ENCODE measurements at regions not wholly inside any gene's neighbourhood (a gene's known extent, or its start where the extent isn't known, plus 50 kb on each side); places are given as distances from the start of the nearest gene placed in this dataset.

DNA sequence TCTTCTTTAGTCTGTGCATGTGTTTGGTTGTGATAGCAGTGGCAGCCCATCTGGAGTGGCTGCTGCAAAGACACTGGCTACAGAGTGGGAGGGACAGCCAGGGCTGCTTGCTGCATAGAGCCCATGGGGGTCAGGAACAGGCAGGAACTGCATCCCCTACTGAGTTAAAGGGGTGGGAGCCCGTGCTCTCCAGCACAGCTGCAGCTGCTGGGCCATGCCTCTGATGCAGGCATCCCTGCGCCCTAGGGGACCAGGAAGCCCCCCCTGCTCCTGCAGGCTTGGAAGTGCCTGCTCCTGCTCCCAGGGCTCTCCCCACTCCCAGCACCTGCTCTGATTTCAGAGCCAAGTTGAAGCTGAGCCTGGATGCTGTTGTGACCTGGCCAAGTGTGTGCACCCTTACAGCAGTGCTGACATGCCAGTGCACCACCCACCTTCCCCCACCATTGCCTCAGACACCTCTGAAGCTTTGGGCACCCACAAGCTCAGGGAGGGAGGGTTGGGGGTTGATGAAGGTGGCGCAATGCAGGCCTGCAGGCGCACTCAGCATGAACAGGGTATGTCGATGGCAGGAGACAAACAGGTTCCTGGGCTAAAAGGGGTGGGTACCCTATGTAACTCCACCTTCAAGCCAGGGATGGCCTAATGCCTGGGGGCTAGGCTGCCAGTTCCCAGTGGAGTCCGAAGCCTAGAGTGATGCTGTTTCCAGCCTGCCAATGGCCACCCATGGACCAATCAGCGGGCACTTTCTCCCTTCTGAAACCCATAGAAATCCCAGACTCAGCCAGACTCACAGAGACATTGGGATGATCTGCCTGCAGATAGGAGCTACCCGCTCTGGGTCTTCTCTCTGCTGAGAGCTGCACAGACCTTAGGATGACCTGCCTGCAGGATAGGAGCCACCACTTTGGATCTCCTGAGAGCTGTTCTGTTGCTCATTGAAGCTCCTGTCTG, 919.9 kb upstream of the MIR17HG start:
- no peak for DNase-seq (ENCODE audit: low spot score)
- intact Hi-C loops (cut with DNase I): no loop called here
- H3K27me3 ChIP-seq (replicated peaks; ENCODE audit: insufficient read depth): no peaks in the 10 kb centered on the region
- H3K27ac ChIP-seq: no peak overlapping the region
- TF ChIP-seq POLR2AphosphoS5 (IDR thresholded peaks at IDR 0.05) (no peak), POLR2A (IDR thresholded peaks at IDR 0.05) (no peak)
- TF ChIP-seq, protein P1, sequence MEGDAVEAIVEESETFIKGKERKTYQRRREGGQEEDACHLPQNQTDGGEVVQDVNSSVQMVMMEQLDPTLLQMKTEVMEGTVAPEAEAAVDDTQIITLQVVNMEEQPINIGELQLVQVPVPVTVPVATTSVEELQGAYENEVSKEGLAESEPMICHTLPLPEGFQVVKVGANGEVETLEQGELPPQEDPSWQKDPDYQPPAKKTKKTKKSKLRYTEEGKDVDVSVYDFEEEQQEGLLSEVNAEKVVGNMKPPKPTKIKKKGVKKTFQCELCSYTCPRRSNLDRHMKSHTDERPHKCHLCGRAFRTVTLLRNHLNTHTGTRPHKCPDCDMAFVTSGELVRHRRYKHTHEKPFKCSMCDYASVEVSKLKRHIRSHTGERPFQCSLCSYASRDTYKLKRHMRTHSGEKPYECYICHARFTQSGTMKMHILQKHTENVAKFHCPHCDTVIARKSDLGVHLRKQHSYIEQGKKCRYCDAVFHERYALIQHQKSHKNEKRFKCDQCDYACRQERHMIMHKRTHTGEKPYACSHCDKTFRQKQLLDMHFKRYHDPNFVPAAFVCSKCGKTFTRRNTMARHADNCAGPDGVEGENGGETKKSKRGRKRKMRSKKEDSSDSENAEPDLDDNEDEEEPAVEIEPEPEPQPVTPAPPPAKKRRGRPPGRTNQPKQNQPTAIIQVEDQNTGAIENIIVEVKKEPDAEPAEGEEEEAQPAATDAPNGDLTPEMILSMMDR (IDR thresholded peaks at IDR 0.05): no peak
- H3K4me3 ChIP-seq: no peak overlapping the region
- 67% methylated on average over 5 of the region's 8 CpGs for WGBS
- no peaks in the 10 kb centered on the region for H3K36me3 ChIP-seq
- H3K9me3 ChIP-seq: no peaks in the 10 kb centered on the region
- H3K4me1 ChIP-seq (replicated peaks): no peaks in the 10 kb centered on the region

DNA sequence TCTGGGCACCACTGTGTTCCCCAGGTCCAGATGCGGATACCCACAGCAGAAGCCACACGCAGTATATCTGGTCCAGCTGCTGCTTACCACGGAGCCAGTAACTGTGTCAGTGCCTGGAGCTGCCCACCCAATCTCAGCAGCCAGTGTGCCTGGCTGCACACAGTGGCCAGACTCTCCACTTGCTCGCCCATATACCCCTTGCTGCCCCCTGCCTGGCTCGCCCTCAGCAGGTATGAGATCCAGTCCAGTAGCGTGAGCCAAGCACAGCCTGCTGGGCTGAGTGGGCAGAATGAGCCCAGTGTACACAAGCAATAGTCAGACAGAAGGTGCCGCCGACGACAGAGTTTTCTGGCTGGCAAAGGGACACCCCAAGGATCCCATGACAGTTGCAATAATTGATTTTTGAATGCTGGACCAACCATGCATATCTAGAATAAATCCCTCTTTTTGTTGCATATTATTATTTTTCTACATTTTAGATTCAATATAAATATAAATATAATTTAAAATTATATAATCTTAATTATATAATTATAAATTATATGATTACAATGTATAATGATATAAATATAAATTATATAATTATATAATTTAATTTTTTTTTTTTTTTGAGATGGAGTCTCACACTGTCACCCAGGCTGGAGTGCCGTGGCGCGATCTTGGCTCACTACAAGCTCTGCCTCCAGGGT, 918.8 kb upstream of the MIR17HG start:
- no peaks in the 10 kb centered on the region for H3K9me3 ChIP-seq
- whole genome bisulfite sequencing: 96% methylated on average over 12 of the region's 12 CpGs
- H3K4me1 ChIP-seq (replicated peaks): no peaks in the 10 kb centered on the region
- no peaks in the 10 kb centered on the region for H3K36me3 ChIP-seq
- TF ChIP-seq, protein P1 (IDR thresholded peaks at IDR 0.05): no peak
- H3K27ac ChIP-seq: no peak overlapping the region
- H3K4me3 ChIP-seq: no peak overlapping the region
- no peak for DNase-seq (ENCODE audit: low spot score)
- no peaks in the 10 kb centered on the region for H3K27me3 ChIP-seq (replicated peaks; ENCODE audit: insufficient read depth)
- intact Hi-C loops (cut with DNase I): no loop called here

DNA sequence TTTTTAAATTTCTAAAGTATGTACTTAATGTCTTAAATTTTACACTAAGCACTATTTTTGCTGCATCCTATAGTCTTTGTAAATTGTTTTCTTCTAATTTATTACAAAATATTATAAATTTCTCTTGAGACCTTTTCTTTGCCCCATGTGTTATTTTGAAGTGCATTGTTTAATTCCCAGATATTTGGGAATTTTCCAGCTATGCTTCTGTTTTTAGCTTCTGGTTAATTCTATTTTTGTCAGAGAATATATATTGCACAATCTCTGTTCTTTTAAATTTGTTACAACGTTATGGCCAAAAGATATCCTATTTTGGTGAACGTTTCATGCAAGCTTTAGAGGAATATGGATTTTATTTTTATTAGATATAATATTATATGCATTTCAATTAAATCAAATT, 917.4 kb upstream of the MIR17HG start:
- H3K27me3 ChIP-seq (replicated peaks; ENCODE audit: insufficient read depth): no peaks in the 10 kb centered on the region
- 61% methylated on average over 2 of the region's 2 CpGs for WGBS
- no peak for DNase-seq (ENCODE audit: low spot score)
- TF ChIP-seq, protein P1 (IDR thresholded peaks at IDR 0.05): no peak
- TF ChIP-seq POLR2AphosphoS5 (IDR thresholded peaks at IDR 0.05) (no peak), POLR2A (IDR thresholded peaks at IDR 0.05) (no peak)
- no peaks in the 10 kb centered on the region for H3K4me1 ChIP-seq (replicated peaks)
- H3K36me3 ChIP-seq: no peaks in the 10 kb centered on the region
- no peak overlapping the region for H3K27ac ChIP-seq
- no peaks in the 10 kb centered on the region for H3K9me3 ChIP-seq
- intact Hi-C loops (cut with DNase I): no loop called here
- H3K4me3 ChIP-seq: no peak overlapping the region

DNA sequence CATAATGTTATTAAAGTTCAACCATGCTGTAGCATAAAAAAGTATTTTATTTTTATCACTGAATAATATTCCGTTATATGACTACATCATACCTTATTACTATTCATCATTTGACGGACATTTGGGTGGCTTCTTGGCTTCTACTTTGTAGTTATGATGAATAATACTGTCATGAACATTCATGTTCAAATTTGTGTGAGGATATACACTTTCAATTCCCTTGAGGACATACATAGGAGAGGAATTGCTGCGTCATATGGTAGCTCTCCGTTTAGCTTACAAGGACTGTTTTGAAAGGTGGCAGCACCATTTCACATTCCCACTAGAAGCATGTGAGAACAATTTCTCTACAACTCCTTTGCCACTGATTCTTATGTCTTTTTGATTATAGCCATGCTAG, 910.8 kb upstream of the MIR17HG start:
- Histone ChIP-seq H3K27me3 (replicated peaks; ENCODE audit: insufficient read depth) (no peaks in the 10 kb centered on the region), H3K9me3 (no peaks in the 10 kb centered on the region), H3K27ac (no peak overlapping the region), H3K4me3 (no peak overlapping the region), H3K36me3 (no peaks in the 10 kb centered on the region), H3K4me1 (replicated peaks) (no peaks in the 10 kb centered on the region)
- DNase-seq (ENCODE audit: low spot score): no peak
- intact Hi-C loops (cut with DNase I): no loop called here
- WGBS: 95% methylated on average over 4 of the region's 4 CpGs
- TF ChIP-seq POLR2AphosphoS5 (IDR thresholded peaks at IDR 0.05) (no peak), POLR2A (IDR thresholded peaks at IDR 0.05) (no peak)
- TF ChIP-seq, protein P1 (IDR thresholded peaks at IDR 0.05): no peak

Measured in prostate gland (tissue), 2 donors.